H9 (cell line): ENCODE measurements at regions not wholly inside any gene's neighbourhood (a gene's known extent, or its start where the extent isn't known, plus 50 kb on each side); places are given as distances from the start of the nearest gene placed in this dataset.

Experiments
- DNase-seq: peaks from one replicate; pipeline ENCODE4 v3.0.0-alpha.2; 2017
- H2AFZ ChIP-seq: one replicate; pipeline ENCODE4 v1.6.1; 2013; ENCODE audit warnings: mild to moderate bottlenecking, low read length, control low read depth, moderate library complexity
- H2AK5ac ChIP-seq: 2 replicates; pipeline ENCODE4 v1.6.1; 2013; ENCODE audit warnings: low read length, control low read depth, mixed read lengths; ENCODE audit not compliant: insufficient read length
- H2BK120ac ChIP-seq: one replicate; pipeline ENCODE4 v1.6.1; 2013; ENCODE audit warnings: low read depth, mild to moderate bottlenecking, low read length, control low read depth, inconsistent platforms; ENCODE audit not compliant: poor library complexity, severe bottlenecking
- H2BK12ac ChIP-seq: 2 replicates; pipeline ENCODE4 v1.6.1; 2013; ENCODE audit warnings: low read length, control low read depth, mixed read lengths, low read depth; ENCODE audit not compliant: insufficient read length
- H2BK15ac ChIP-seq: 2 replicates; pipeline ENCODE4 v1.6.1; 2013; ENCODE audit warnings: low read depth, low read length, control low read depth
- H2BK20ac ChIP-seq: one replicate; pipeline ENCODE4 v1.6.1; 2013; ENCODE audit warnings: low read depth, mild to moderate bottlenecking, low read length, control low read depth, inconsistent platforms; ENCODE audit not compliant: poor library complexity, severe bottlenecking
- H2BK5ac ChIP-seq: 2 replicates; pipeline ENCODE4 v1.6.1; 2013; ENCODE audit warnings: low read length, control low read depth, mixed read lengths; ENCODE audit not compliant: insufficient read length
- H3K14ac ChIP-seq: 2 replicates; pipeline ENCODE4 v1.6.1; 2013; ENCODE audit warnings: low read length, control low read depth; ENCODE audit not compliant: insufficient read depth
- H3K18ac ChIP-seq: 2 replicates; pipeline ENCODE4 v1.6.1; 2013; ENCODE audit warnings: low read depth, mild to moderate bottlenecking, mixed read lengths, low read length, control low read depth; ENCODE audit not compliant: insufficient read length
- H3K23ac ChIP-seq: 2 replicates; pipeline ENCODE4 v1.6.1; 2013; ENCODE audit warnings: low read length, control low read depth, mixed read lengths, low read depth; ENCODE audit not compliant: insufficient read length
- H3K23me2 ChIP-seq: 2 replicates; pipeline ENCODE4 v1.6.1; 2013; ENCODE audit warnings: low read depth, mild to moderate bottlenecking, mixed read lengths, low read length, control low read depth; ENCODE audit not compliant: insufficient read length, poor library complexity, severe bottlenecking
- H3K27ac ChIP-seq: 2 replicates; pipeline ENCODE4 v1.5.1; 2013; ENCODE audit warnings: low read length, control low read depth, mixed read lengths, low read depth; ENCODE audit not compliant: insufficient read length
- H3K27me3 ChIP-seq: 2 replicates; pipeline ENCODE4 v1.6.1; 2013; ENCODE audit warnings: low read length, control low read depth, inconsistent platforms; ENCODE audit not compliant: insufficient read depth
- H3K4ac ChIP-seq: 2 replicates; pipeline ENCODE4 v1.6.1; 2013; ENCODE audit warnings: low read depth, mild to moderate bottlenecking, control low read depth, inconsistent platforms, low read length, moderate library complexity
- H3K4me1 ChIP-seq: 2 replicates; pipeline ENCODE4 v1.6.1; 2013; ENCODE audit warnings: low read length, control low read depth, inconsistent platforms; ENCODE audit not compliant: insufficient read depth
- H3K4me2 ChIP-seq: 2 replicates; pipeline ENCODE4 v1.6.1; 2013; ENCODE audit warnings: low read length, control low read depth, mixed read lengths; ENCODE audit not compliant: insufficient read length, insufficient read depth
- H3K56ac ChIP-seq: 2 replicates; pipeline ENCODE4 v1.6.1; 2013; ENCODE audit warnings: low read depth, mild to moderate bottlenecking, mixed read lengths, low read length, control low read depth; ENCODE audit not compliant: insufficient read length
- H3K79me1 ChIP-seq: 2 replicates; pipeline ENCODE4 v1.6.1; 2013; ENCODE audit warnings: low read depth, mild to moderate bottlenecking, moderate library complexity, low read length, control low read depth, inconsistent platforms; ENCODE audit not compliant: insufficient read depth, poor library complexity, severe bottlenecking
- H3K79me2 ChIP-seq: 2 replicates; pipeline ENCODE4 v1.6.1; 2013; ENCODE audit warnings: low read length, control low read depth, inconsistent platforms; ENCODE audit not compliant: insufficient read depth
- H3K9ac ChIP-seq: 2 replicates; pipeline ENCODE4 v1.6.1; 2013; ENCODE audit warnings: low read length, control low read depth, mixed read lengths; ENCODE audit not compliant: insufficient read length; ENCODE audit errors: extremely low read depth
- H3K9me3 ChIP-seq: one replicate; pipeline ENCODE4 v1.6.1; 2013; ENCODE audit warnings: low read depth, low read length, inconsistent platforms; ENCODE audit not compliant: control insufficient read depth
- H3T11ph ChIP-seq: one replicate; pipeline ENCODE4 v1.6.1; 2013; ENCODE audit warnings: mild to moderate bottlenecking, low read length, control low read depth, inconsistent platforms
- H4K20me1 ChIP-seq: one replicate; pipeline ENCODE4 v1.6.1; 2013; ENCODE audit not compliant: control insufficient read depth, insufficient read length, insufficient read depth
- H4K5ac ChIP-seq: 2 replicates; pipeline ENCODE4 v1.6.1; 2013; ENCODE audit warnings: low read depth, mild to moderate bottlenecking, mixed read lengths, low read length, control low read depth; ENCODE audit not compliant: insufficient read length
- H4K8ac ChIP-seq: replicated peaks from 2 replicates; pipeline ENCODE4 v1.6.1; 2013; ENCODE audit warnings: low read length, control low read depth, mixed read lengths, low read depth; ENCODE audit not compliant: insufficient read length
- H4K91ac ChIP-seq: 2 replicates; pipeline ENCODE4 v1.6.1; 2013; ENCODE audit warnings: low read depth, mild to moderate bottlenecking, moderate library complexity, mixed read lengths, low read length, control low read depth; ENCODE audit not compliant: insufficient read length
- H3K27ac Mint-ChIP-seq, 3 experiments: 2 replicates in 2 of 3; 3 replicates in 1 of 3; pipeline ENCODE4 v1.8.0; 2020 to 2021; ENCODE audit warnings: mixed read lengths in 3 of 3, mild to moderate bottlenecking in 1 of 3, moderate library complexity in 1 of 3
- H3K27me3 Mint-ChIP-seq: 2 replicates; pipeline ENCODE4 v1.8.0; 2021; ENCODE audit warnings: low read depth, mild to moderate bottlenecking, moderate library complexity, mixed read lengths
- H3K36me3 Mint-ChIP-seq, 3 experiments: 2 replicates in 2 of 3; 3 replicates in 1 of 3; pipeline ENCODE4 v1.8.0; 2020 to 2021; ENCODE audit warnings: low read depth in 3 of 3, mixed read lengths in 3 of 3; ENCODE audit not compliant: insufficient read depth in 1 of 3
- H3K4me1 Mint-ChIP-seq, 2 experiments: 2 replicates each; pipeline ENCODE4 v1.8.0; 2020; ENCODE audit warnings: mixed read lengths in 2 of 2
- H3K4me3 Mint-ChIP-seq, 2 experiments: 2 replicates in 1 of 2; 3 replicates in 1 of 2; pipeline ENCODE4 v1.8.0; 2020 to 2021; ENCODE audit warnings: mild to moderate bottlenecking in 2 of 2, mixed read lengths in 2 of 2, moderate library complexity in 1 of 2
- H3K9me3 Mint-ChIP-seq, 2 experiments: 2 replicates in 1 of 2; 3 replicates in 1 of 2; pipeline ENCODE4 v1.8.0; 2020; ENCODE audit warnings: mild to moderate bottlenecking in 2 of 2, mixed read lengths in 2 of 2, moderate library complexity in 1 of 2
- WGBS: extraction: QIAGEN DNeasy Blood & Tissue Kit; methylation state at CpG from one replicate; pipeline ENCODE4 v1.1.7; 2013; ENCODE audit warnings: missing lambda C conversion rate, low lambda C conversion rate, mixed read lengths; ENCODE audit not compliant: insufficient read length; ENCODE audit errors: extremely low coverage; 5-methylcytosine and 5-hydroxymethylcytosine counted together
- TF ChIP-seq, protein P1 (sequence below): fragments of 200-600 bp; sonication (generic); conservative IDR thresholded peaks from 3 replicates; pipeline ENCODE4 v1.8.0; 2021; ENCODE audit warnings: antibody characterized with exemption, mild to moderate bottlenecking

GRCh38 chr1:240705579-240705978, 93.6 kb upstream of the GREM2 start:
- Histone ChIP-seq H4K20me1 (no peaks in the 10 kb centered on the region), H3K4me2 (no peak overlapping the region), H2AFZ (no peak overlapping the region), H3K9ac (no peak overlapping the region), H2AK5ac (no peak overlapping the region), H3K23me2 (no peaks in the 10 kb centered on the region), H3K79me1 (no peaks in the 10 kb centered on the region), H3K27me3 (no peaks in the 10 kb centered on the region), H4K5ac (no peak overlapping the region), H4K8ac (no peak overlapping the region), H2BK12ac (no peak overlapping the region), H3K23ac (no peak overlapping the region), H3K9me3 (no peaks in the 10 kb centered on the region), H3K79me2 (no peaks in the 10 kb centered on the region), H2BK20ac (no peak overlapping the region), H3K56ac (no peak overlapping the region), H2BK5ac (no peak overlapping the region), H4K91ac (no peak overlapping the region), H2BK15ac (no peak overlapping the region), H3K4ac (no peak overlapping the region), H3T11ph (no peak overlapping the region), H3K18ac (no peak overlapping the region), H3K4me1 (no peaks in the 10 kb centered on the region), H2BK120ac (no peak overlapping the region), H3K14ac (no peak overlapping the region), H3K27ac (no peak overlapping the region)
- Mint-ChIP-seq H3K36me3 (no peaks in the 10 kb centered on the region), H3K4me3 (no peak overlapping the region), H3K4me1 (no peaks in the 10 kb centered on the region), H3K27me3 (no peaks in the 10 kb centered on the region), H3K9me3 (no peaks in the 10 kb centered on the region), H3K27ac (no peak overlapping the region)
- no CpG with 5 or more reads among the region's 3 CpGs for WGBS
- TF ChIP-seq, protein P1, sequence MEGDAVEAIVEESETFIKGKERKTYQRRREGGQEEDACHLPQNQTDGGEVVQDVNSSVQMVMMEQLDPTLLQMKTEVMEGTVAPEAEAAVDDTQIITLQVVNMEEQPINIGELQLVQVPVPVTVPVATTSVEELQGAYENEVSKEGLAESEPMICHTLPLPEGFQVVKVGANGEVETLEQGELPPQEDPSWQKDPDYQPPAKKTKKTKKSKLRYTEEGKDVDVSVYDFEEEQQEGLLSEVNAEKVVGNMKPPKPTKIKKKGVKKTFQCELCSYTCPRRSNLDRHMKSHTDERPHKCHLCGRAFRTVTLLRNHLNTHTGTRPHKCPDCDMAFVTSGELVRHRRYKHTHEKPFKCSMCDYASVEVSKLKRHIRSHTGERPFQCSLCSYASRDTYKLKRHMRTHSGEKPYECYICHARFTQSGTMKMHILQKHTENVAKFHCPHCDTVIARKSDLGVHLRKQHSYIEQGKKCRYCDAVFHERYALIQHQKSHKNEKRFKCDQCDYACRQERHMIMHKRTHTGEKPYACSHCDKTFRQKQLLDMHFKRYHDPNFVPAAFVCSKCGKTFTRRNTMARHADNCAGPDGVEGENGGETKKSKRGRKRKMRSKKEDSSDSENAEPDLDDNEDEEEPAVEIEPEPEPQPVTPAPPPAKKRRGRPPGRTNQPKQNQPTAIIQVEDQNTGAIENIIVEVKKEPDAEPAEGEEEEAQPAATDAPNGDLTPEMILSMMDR, result no peak
- no peak for DNase-seq
